A673 (cell line): ENCODE measurements at regions not wholly inside any gene's neighbourhood (a gene's known extent, or its start where the extent isn't known, plus 50 kb on each side); places are given as distances from the start of the nearest gene placed in this dataset.

Experiments
- EZH2 ChIP-seq: fragments of 200-600 bp; sonication (generic); IDR thresholded peaks from 2 replicates; pipeline ENCODE4 v1.6.1; 2017; ENCODE audit warnings: borderline replicate concordance, low read depth, mild to moderate bottlenecking, mixed read lengths, antibody characterized with exemption, low read length; ENCODE audit not compliant: poor library complexity, severe bottlenecking
- TF ChIP-seq, protein P1 (sequence below): fragments of 300-800, 200-600 bp; sonication (generic); conservative IDR thresholded peaks from 2 replicates; pipeline ENCODE4 v1.5.1; 2017; ENCODE audit warnings: low read depth, mild to moderate bottlenecking, antibody characterized with exemption, low read length, moderate library complexity, mixed read lengths

DNA sequence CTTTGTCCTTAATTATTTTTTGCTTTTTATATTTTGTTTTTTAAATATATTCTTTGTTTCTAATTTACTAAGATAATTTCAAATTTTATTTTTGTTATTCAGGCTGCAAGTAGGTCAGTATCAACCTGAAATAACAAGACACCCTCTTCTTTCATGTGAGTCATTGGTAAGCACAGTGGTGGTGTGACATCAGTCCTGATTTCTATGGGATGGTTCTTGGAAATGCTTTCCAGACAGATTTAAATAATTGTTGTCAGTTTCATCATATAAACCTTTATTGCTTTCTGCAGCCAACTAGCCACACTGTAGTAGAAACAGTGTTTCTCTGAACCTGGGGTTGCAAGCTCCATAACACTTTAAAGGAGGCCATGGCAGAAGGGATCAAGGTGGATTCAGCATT is 157.5 kb upstream of the C21orf91 start:
- TF ChIP-seq, protein P1, sequence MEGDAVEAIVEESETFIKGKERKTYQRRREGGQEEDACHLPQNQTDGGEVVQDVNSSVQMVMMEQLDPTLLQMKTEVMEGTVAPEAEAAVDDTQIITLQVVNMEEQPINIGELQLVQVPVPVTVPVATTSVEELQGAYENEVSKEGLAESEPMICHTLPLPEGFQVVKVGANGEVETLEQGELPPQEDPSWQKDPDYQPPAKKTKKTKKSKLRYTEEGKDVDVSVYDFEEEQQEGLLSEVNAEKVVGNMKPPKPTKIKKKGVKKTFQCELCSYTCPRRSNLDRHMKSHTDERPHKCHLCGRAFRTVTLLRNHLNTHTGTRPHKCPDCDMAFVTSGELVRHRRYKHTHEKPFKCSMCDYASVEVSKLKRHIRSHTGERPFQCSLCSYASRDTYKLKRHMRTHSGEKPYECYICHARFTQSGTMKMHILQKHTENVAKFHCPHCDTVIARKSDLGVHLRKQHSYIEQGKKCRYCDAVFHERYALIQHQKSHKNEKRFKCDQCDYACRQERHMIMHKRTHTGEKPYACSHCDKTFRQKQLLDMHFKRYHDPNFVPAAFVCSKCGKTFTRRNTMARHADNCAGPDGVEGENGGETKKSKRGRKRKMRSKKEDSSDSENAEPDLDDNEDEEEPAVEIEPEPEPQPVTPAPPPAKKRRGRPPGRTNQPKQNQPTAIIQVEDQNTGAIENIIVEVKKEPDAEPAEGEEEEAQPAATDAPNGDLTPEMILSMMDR = no peak
- no peak for TF ChIP-seq EZH2
